ENCODE measurements at regions not wholly inside any gene's neighbourhood (a gene's known extent, or its start where the extent isn't known, plus 50 kb on each side); places are given as distances from the start of the nearest gene placed in this dataset.

GRCh38 chr15:61337541-61337940 lies 108.4 kb upstream of the RORA start:
- DNase-seq (ENCODE audit: low read depth, low spot score) (no peak), ATAC-seq (no peak)
- BruUV-seq (replicated peaks): no TSS peak
- Histone ChIP-seq H3K4me2 (ENCODE audit: low read length) (no peak overlapping the region), H3K36me3 (ENCODE audit: control insufficient read depth in 1 of 2, insufficient read depth in 2 of 2, low read length in 2 of 2) (no peaks in the 10 kb centered on the region), H3K9me3 (ENCODE audit: control insufficient read depth in 1 of 2, insufficient read depth in 1 of 2, low read depth in 1 of 2, low read length in 2 of 2) (no peaks in the 10 kb centered on the region; a peak in 1 of 4 replicates), H3K4me1 (ENCODE audit: control insufficient read depth in 1 of 2, insufficient read depth in 2 of 2, low read length in 2 of 2) (no peaks in the 10 kb centered on the region), H2AFZ (ENCODE audit: low read depth, low read length, poor library complexity, severe bottlenecking) (no peak overlapping the region), H3K27ac (ENCODE audit: low read depth, low read length) (no peak overlapping the region), H3K79me2 (ENCODE audit: insufficient read depth, low read length) (no peaks in the 10 kb centered on the region), H3K9me2 (ENCODE audit: insufficient read depth) (no peaks in the 10 kb centered on the region), H4K20me1 (ENCODE audit: insufficient read depth) (no peaks in the 10 kb centered on the region), H3K27me3 (ENCODE audit: insufficient read depth, low read length) (no peaks in the 10 kb centered on the region), H3K4me3 (replicated peaks in 1 of 2; ENCODE audit: low read depth in 1 of 2, low read length in 2 of 2) (no peak overlapping the region), H3K9ac (ENCODE audit: low read length) (no peak overlapping the region)
- no peak for TF ChIP-seq EZH2 (IDR thresholded peaks at IDR 0.05)
- TF ChIP-seq SP1 (IDR thresholded peaks at IDR 0.05; ENCODE audit: low read depth): no peak
- no peak for TF ChIP-seq ATF3 (IDR thresholded peaks at IDR 0.05)
- TF ChIP-seq, protein P1, sequence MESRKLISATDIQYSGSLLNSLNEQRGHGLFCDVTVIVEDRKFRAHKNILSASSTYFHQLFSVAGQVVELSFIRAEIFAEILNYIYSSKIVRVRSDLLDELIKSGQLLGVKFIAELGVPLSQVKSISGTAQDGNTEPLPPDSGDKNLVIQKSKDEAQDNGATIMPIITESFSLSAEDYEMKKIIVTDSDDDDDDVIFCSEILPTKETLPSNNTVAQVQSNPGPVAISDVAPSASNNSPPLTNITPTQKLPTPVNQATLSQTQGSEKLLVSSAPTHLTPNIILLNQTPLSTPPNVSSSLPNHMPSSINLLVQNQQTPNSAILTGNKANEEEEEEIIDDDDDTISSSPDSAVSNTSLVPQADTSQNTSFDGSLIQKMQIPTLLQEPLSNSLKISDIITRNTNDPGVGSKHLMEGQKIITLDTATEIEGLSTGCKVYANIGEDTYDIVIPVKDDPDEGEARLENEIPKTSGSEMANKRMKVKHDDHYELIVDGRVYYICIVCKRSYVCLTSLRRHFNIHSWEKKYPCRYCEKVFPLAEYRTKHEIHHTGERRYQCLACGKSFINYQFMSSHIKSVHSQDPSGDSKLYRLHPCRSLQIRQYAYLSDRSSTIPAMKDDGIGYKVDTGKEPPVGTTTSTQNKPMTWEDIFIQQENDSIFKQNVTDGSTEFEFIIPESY (IDR thresholded peaks at IDR 0.05; ENCODE audit: extremely low read depth, insufficient replicate concordance, low read length): no peak
- intact Hi-C loops (cut with micrococcal nuclease): no loop called here
- RAD21 ChIA-PET (ENCODE audit: low non-redundant PET in 1 of 2, low total read pairs in 2 of 2, uncharacterized antibody in 2 of 2, unreplicated experiment in 2 of 2): no interaction called here
- POLR2A ChIA-PET: no interaction called here
- CTCF ChIA-PET: no interaction called here

DNA sequence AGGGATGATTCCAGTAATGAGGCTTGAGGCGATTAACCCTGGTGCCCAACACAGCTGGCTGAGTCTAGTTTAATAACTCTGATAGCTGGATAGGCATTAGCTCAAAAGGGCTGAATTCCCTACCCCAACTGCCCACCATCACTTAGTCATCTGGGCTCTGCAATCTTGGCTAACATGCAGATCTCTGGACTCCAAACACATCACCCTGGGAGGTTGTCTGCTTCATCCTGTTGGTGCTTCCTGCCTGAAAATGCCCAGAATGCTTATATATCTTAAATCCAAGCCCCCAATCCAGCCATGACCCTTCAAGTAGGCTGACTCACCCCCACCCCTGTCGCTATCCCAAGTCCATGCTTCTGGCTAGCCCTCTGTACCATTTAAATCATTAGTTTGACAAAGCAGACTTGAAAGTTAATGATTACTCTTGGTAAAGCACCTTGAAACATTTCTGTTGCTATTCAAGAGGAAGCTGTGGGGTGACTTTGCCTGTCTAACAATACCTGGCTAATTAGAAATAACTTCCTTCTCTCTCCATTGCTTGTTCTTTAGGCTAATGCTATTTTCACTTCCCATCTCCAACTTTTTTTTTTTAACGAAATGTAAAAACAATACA lies 107.0 kb upstream of the RORA start:
- DNase-seq (ENCODE audit: low read depth, low spot score) (no peak), ATAC-seq (no peak)
- BruUV-seq (replicated peaks): no TSS peak
- Histone ChIP-seq H3K79me2 (ENCODE audit: insufficient read depth, low read length) (no peaks in the 10 kb centered on the region), H4K20me1 (ENCODE audit: insufficient read depth) (no peaks in the 10 kb centered on the region), H3K9me3 (ENCODE audit: control insufficient read depth in 1 of 2, insufficient read depth in 1 of 2, low read depth in 1 of 2, low read length in 2 of 2) (no peaks in the 10 kb centered on the region; a peak in 1 of 4 replicates), H3K9ac (ENCODE audit: low read length) (no peak overlapping the region), H3K4me3 (replicated peaks in 1 of 2; ENCODE audit: low read depth in 1 of 2, low read length in 2 of 2) (no peak overlapping the region), H3K27me3 (ENCODE audit: insufficient read depth, low read length) (no peaks in the 10 kb centered on the region), H3K4me1 (ENCODE audit: control insufficient read depth in 1 of 2, insufficient read depth in 2 of 2, low read length in 2 of 2) (no peaks in the 10 kb centered on the region), H3K4me2 (ENCODE audit: low read length) (no peak overlapping the region), H2AFZ (ENCODE audit: low read depth, low read length, poor library complexity, severe bottlenecking) (no peak overlapping the region), H3K27ac (ENCODE audit: low read depth, low read length) (no peak overlapping the region), H3K36me3 (ENCODE audit: control insufficient read depth in 1 of 2, insufficient read depth in 2 of 2, low read length in 2 of 2) (no peaks in the 10 kb centered on the region), H3K9me2 (ENCODE audit: insufficient read depth) (no peaks in the 10 kb centered on the region)
- TF ChIP-seq MAX (IDR thresholded peaks at IDR 0.05) (no peak), ELF1 (IDR thresholded peaks at IDR 0.05; ENCODE audit: borderline replicate concordance, low read depth) (no peak), POLR2A (IDR thresholded peaks at IDR 0.05; ENCODE audit: borderline replicate concordance, extremely low read depth, insufficient read depth, insufficient read length) (no peak), EZH2 (IDR thresholded peaks at IDR 0.05) (no peak), SP1 (IDR thresholded peaks at IDR 0.05; ENCODE audit: low read depth) (no peak), SRF (IDR thresholded peaks at IDR 0.05; ENCODE audit: low read depth) (no peak), SIN3A (IDR thresholded peaks at IDR 0.05; ENCODE audit: low read depth) (no peak), RAD21 (IDR thresholded peaks at IDR 0.05; ENCODE audit: low read depth) (no peak)
- TF ChIP-seq, protein P2, sequence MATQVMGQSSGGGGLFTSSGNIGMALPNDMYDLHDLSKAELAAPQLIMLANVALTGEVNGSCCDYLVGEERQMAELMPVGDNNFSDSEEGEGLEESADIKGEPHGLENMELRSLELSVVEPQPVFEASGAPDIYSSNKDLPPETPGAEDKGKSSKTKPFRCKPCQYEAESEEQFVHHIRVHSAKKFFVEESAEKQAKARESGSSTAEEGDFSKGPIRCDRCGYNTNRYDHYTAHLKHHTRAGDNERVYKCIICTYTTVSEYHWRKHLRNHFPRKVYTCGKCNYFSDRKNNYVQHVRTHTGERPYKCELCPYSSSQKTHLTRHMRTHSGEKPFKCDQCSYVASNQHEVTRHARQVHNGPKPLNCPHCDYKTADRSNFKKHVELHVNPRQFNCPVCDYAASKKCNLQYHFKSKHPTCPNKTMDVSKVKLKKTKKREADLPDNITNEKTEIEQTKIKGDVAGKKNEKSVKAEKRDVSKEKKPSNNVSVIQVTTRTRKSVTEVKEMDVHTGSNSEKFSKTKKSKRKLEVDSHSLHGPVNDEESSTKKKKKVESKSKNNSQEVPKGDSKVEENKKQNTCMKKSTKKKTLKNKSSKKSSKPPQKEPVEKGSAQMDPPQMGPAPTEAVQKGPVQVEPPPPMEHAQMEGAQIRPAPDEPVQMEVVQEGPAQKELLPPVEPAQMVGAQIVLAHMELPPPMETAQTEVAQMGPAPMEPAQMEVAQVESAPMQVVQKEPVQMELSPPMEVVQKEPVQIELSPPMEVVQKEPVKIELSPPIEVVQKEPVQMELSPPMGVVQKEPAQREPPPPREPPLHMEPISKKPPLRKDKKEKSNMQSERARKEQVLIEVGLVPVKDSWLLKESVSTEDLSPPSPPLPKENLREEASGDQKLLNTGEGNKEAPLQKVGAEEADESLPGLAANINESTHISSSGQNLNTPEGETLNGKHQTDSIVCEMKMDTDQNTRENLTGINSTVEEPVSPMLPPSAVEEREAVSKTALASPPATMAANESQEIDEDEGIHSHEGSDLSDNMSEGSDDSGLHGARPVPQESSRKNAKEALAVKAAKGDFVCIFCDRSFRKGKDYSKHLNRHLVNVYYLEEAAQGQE (IDR thresholded peaks at IDR 0.05; ENCODE audit: low read depth): no peak
- intact Hi-C loops (cut with micrococcal nuclease): no loop called here
- CTCF ChIA-PET: no interaction called here
- RAD21 ChIA-PET (ENCODE audit: low non-redundant PET in 1 of 2, low total read pairs in 2 of 2, uncharacterized antibody in 2 of 2, unreplicated experiment in 2 of 2): no interaction called here
- POLR2A ChIA-PET: no interaction called here
